Pulmonary artery endothelial cell (primary cell): ENCODE measurements at regions not wholly inside any gene's neighbourhood (a gene's known extent, or its start where the extent isn't known, plus 50 kb on each side); places are given as distances from the start of the nearest gene placed in this dataset.
"Not testable (repeated sequence)": the region's sequence is repeated elsewhere in the genome, so short reads cannot be mapped to it uniquely, and the experiment has no call there.

Source experiments
- DNase-seq: peaks from one replicate; pipeline ENCODE4 v3.0.0-alpha.2; 2011; ENCODE audit warnings: low read depth, low spot score

- no peak for DNase-seq
Measured at GRCh38 chr6:151671195-151671594, 136.3 kb upstream of the ESR1 start.

DNA sequence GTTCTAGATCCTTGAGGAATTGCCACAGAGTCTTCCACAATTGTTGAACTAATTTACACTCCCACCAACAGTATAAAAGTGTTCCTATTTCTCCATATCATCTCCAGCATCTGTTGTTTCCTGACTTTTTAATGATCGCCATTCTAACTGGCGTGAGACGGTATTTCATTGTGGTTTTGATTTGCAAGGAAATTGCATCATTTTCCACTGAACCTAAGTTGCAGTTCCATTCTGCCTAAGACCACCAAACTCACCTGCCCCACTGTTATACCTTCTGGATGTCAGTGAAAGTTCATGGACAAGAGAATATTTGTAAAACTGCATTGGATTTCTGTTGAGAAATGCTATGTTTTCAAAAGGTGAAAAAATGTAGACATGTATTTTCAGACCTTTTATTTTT lies 132.9 kb upstream of the ESR1 start:
- DNase-seq = no peak

DNA sequence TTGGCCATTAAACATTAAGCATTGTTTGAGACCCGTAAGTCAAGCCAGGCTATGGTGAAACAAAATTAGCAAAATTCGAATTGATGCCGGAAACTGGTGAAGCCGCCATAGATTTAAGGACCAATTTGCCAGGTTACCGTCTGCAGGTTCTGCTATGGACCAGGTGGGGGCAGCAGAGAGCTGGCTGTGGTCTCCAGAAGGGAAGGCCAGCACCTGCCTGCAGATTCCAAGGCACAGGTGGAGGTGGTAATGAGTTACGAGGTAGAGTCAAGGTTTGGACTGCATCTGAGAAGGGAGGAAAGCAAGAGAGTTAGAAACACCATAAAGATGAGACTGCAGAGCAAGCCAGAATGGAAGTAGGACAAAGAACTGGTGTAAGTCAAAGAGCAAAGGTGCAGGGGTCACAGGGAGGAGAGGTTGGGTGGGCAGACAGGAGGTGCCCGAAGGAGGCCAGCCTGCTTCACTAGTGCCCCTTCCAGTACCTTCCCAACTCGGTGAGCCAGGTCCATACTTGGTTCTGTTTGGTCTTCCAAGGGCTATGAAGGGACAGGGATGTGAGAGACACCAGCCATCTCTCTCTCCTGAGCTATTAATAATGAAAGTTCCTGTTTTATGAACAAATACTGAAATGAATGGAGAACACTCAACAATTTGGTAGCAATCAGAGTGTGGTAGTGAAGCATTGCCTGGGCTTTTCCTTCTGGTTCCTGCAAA lies 131.6 kb upstream of the ESR1 start:
- peak; percentile 7 for DNase-seq

GRCh38 chr6:151676460-151676945 lies 131.0 kb upstream of the ESR1 start:
- no peak for DNase-seq

DNA sequence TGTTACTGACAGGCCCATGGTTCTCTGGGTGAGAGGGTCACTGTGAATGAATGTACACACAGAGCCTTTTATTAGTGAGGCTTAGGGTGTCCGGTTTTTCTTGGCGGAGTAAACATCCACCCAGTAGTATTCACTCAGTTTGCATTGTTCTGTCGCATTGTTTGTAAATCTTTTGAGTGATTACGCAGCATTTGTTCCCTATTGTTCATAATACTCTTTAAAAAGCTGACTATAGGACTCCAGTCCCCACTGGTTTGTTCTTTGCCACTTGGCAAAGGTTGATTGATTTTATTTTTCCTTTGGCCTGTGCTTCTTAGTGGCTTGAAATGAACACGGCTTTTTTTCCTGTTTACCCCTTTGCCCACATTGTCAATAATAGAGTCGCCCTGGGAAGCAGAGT lies 130.1 kb upstream of the ESR1 start:
- no peak for DNase-seq

DNA sequence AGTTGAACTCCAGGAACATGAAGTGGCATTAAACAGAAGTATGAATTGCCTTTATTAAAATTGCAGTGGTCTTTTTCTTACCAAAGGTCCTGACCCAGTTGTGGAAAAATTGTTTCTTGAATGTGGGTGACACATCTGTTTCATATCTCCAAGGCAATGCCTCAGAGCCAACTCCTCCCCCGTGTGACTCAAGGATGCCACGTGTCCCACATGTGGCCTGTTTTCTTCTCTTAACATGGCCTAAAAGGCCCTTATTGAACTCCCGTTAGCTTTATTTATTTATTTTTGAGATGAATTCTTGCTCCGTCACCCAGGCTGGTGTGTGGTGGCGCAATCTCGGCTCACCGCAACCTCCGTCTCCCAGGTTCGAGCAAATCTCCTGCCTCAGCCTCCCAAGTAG lies 128.4 kb upstream of the ESR1 start:
- DNase-seq = no peak

DNA sequence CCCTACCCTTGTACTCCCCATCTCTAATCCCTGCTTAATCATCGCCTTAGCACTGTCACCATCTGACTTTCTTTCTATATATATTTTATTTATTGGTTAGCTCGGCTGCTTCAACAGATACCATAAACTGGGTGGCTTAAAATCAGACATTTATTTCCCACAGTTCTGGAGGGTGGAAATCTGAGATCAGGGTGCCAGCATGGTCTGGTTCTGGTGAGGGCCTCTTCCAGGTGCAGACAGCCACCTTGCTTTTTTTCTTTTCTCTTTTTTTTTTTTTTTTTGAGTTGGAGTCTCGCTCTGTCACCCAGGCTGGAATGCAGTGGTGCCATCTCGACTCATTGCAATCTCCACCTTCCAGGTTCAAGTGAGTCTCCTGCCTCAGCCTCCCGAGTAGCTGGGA lies 127.5 kb upstream of the ESR1 start:
- DNase-seq = no peak

DNA sequence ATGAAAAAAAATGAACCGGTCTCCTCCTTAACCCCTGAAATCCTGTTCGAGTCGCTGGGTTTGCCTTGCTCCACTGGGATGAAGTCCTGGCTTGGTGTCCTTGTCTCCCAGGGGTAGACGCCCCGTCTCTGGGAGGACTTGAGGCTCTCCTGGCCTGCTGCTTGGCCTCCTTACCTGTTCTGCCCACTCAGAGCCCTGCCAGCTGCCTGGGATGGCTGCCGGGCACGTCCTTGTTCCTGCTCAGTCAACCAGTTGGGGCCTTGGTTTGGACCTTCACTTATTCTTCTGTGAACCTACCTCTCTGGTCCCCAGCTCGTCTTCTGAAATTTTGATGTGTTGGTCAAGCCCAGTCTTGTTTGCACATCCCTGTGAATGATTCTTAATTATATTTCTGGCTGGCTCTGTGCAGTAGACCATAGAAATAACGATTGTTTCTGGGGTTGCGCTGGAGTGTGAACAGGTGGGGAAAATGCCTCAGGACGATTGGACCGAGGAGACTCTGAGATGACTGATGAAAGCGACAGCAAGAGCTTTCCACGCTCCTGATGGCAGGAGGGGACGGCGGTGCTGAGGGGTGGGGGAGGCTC lies 126.5 kb upstream of the ESR1 start:
- no peak for DNase-seq

DNA sequence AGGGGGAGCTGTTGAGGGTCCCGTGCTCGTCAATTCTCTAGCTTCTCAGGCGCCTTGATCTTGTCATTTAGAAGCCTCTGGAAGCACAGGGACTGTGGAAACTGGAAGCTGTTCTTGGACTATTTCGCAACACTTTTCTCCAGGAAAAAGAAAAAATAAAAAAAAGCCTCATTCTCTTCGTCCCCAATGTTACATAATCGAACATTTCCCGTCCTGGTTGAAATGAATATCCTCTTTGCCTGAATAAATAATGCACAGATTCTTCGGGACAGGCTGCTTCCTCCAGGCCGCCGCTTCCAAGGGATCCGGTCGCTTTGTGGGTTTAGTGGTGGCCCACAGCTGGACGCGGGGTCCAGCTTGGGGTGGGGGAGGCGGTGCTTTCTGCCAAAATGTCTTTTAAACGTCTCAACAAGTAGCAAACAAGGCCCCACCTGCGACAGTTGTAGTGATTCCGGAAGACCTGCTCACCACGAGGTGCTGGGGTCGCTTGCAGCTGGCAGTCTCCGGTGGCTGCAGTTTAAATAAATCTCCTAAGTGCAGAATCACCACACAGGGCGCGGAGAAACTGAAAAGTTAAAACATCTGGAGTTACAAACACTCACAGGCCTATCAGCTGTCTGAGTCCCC lies 125.9 kb upstream of the ESR1 start:
- DNase-seq = peak; percentile 4

- DNase-seq = no peak
Measured at GRCh38 chr6:151682251-151682650, 125.2 kb upstream of the ESR1 start.

GRCh38 chr6:151682922-151683321 lies 124.6 kb upstream of the ESR1 start:
- DNase-seq = no peak

DNA sequence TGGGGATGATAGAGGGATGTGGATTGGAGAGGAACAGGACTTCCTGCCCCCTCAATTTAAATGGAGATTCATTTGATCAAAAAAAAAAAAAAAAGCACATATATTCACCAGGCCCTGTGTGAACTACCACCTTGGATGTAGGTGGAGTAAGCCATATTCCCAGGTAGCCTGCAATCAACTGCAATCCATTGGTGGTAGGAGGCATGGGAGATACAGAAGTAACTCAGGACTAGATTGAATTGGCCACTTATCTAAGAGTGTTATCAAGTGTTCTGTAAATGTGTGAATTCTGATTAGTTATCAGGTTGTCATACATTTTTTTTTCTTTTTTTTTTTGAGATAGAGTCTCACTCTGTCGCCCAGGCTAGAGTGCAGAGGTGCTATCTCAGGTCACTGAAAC lies 124.1 kb upstream of the ESR1 start:
- no peak for DNase-seq

GRCh38 chr6:151689499-151690201 lies 117.8 kb upstream of the ESR1 start:
- no peak for DNase-seq

GRCh38 chr6:151690303-151690702 lies 117.2 kb upstream of the ESR1 start:
- DNase-seq = no peak

GRCh38 chr6:151690768-151691562 lies 116.5 kb upstream of the ESR1 start:
- no peak for DNase-seq

- DNase-seq = no peak
Measured at GRCh38 chr6:151692216-151692615, 115.3 kb upstream of the ESR1 start.

DNA sequence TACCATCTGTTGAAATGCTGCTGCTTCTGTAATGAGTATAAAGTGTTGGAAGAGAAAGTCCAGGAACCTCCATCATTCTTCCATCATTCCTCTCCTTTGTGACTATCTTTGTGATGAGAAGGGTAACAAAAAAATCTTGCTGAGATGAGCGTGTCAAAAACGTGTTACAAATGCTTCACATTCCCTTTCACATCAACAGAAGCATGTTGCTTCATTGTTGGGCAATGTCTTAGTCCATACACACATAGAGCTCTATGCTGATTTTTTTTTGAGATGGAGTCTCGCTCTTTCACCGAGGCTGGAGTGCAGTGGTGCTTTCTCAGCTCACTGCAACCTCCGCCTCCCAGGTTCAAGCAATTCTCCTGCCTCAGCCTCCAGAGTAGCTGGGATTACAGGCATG lies 114.1 kb upstream of the ESR1 start:
- no peak for DNase-seq

DNA sequence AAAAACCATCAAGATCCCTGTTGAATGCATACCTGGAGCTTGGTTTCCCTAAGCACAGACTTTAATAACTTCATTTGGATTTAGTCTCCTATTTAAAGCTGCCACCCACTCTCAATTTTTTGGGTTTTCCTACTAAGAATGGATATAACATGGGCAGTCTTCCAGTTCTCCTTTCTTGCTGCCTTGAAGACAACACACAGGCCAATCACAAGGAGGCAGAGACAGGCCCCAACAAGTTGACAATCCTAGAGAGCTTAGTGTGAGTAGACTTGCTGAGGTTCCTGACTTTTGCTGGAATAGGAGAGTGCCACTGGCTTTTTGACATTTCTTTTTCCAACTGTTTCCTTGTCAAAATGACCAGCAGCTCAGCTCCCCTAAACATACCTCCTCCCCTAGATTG lies 112.3 kb upstream of the ESR1 start:
- DNase-seq = no peak

DNA sequence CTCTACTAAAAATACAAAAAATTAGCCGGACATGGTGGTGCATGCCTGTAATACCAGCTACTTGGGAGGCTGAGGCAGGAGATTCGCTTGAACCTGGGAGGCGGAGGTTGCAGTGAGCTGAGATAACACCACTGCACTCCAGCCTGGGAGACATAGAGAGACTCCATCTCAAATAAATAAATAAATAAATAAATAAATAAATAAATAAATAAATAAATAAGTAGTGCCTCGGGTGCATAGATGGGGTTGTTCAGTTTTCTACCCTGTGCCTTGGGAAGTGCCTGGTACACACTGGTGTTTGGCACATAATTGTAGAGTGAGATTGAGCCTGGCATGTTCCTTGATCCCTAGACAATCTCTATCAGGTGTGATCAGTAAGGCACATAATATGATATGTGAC lies 111.2 kb upstream of the ESR1 start:
- not testable (repeated sequence) for DNase-seq

GRCh38 chr6:151698931-151699700 lies 108.4 kb upstream of the ESR1 start:
- DNase-seq = no peak

- DNase-seq = no peak
Measured at GRCh38 chr6:151699719-151700118, 107.8 kb upstream of the ESR1 start.
